ENCODE measurements at regions not wholly inside any gene's neighbourhood (a gene's known extent, or its start where the extent isn't known, plus 50 kb on each side); places are given as distances from the start of the nearest gene placed in this dataset.

DNA sequence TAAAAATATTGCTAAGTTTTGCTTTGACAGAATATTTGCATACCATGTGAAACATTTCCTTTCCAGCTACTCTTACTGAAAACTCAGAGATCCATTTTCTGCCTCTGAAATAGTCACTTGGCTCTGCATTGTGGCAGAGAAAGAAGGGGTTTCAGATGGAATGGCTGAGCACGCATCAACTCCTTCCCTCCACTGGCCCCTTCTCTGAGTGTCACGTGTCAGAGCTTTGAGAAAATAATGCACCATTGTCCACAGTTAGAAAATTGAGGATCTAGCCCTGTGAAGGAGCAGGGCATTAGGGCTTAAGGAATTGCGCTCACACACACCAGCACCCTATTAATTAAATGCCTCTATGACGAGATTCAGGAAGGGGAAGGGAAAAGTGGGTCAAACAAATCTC is 78.8 kb upstream of the FAT4 start:
- TF ChIP-seq CTCF (conservative IDR thresholded peaks at IDR 0.05 in 1 of 2, IDR thresholded peaks at IDR 0.05 in 1 of 2; ENCODE audit: low read depth in 1 of 2, low read length in 2 of 2) = no peak
- no peak for TF ChIP-seq EZH2 (IDR thresholded peaks at IDR 0.05; ENCODE audit: low read length, missing control alignments)

Data from fibroblast of lung (primary cell).